ENCODE measurements at regions not wholly inside any gene's neighbourhood (a gene's known extent, or its start where the extent isn't known, plus 50 kb on each side); places are given as distances from the start of the nearest gene placed in this dataset.
"Not testable (repeated sequence)": the region's sequence is repeated elsewhere in the genome, so short reads cannot be mapped to it uniquely, and the experiment has no call there.

GRCh38 chr5:27845248-27845647, 806.9 kb upstream of the CDH9 start:
- no peaks in the 10 kb centered on the region for H3K4me1 Mint-ChIP-seq
- H3K4me3 Mint-ChIP-seq = no peak overlapping the region
- ATAC-seq = no peak
- no peak overlapping the region for H3K27ac Mint-ChIP-seq
- ChIA-PET POLR2A (no interaction called here), CTCF (no interaction called here)
- H3K36me3 Mint-ChIP-seq (ENCODE audit: low read depth) = no peaks in the 10 kb centered on the region
- peaks cover 24% of the 10 kb centered on the region for H3K9me3 Mint-ChIP-seq (ENCODE audit: low read depth)
- no peaks in the 10 kb centered on the region for H3K27me3 Mint-ChIP-seq
- intact Hi-C loops (cut with DNase I, micrococcal nuclease) = no loop called here
- no peak for DNase-seq

DNA sequence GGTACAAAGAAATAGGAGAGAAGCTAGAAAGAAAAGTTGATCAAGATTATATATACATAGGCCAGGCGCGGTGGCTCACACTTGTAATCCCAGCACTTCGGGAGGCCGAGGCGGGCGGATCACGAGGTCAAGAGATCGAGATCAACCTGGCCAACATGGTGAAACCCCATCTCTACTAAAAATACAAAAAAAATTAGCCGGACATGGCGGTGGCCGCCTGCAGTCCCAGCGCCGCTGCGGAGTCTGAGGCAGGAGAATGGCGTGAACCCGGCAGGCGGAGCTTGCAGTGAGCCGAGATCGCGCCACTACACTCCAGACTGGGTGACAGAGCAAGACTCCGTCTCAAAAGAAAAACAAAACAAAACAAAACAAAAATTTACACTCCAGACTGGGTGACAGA, 798.3 kb upstream of the CDH9 start:
- H3K4me1 Mint-ChIP-seq; H3K4me3 Mint-ChIP-seq; ATAC-seq; H3K36me3 Mint-ChIP-seq (ENCODE audit: low read depth); CTCF ChIA-PET; H3K27me3 Mint-ChIP-seq; POLR2A ChIA-PET; intact Hi-C loops (cut with DNase I, micrococcal nuclease); H3K27ac Mint-ChIP-seq; DNase-seq: not testable (repeated sequence)
- peaks cover 24% of the 10 kb centered on the region for H3K9me3 Mint-ChIP-seq (ENCODE audit: low read depth)

DNA sequence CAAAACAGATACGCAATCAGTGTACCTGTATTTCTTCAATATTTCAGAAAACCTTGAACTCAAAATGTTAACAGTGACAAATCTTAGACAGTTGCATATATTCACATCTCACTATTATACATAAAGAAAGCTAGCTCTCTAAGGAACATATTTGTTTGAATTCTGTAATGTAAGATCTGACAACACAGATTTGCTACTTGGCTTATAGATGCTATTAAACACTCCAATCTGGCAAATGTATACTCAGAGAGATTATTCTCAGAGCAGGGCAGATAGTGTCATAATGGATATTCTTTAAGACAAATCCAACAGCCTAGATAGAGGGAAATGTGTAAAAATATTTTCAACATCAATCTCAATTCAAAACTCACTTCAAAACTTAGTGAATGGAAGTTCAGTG, 794.5 kb upstream of the CDH9 start:
- no peaks in the 10 kb centered on the region for H3K27me3 Mint-ChIP-seq
- no peaks in the 10 kb centered on the region for H3K36me3 Mint-ChIP-seq (ENCODE audit: low read depth)

GRCh38 chr5:27830546-27830945, 792.2 kb upstream of the CDH9 start:
- H3K9me3 Mint-ChIP-seq (ENCODE audit: low read depth) = peaks cover 12% of the 10 kb centered on the region
- no peak overlapping the region for H3K4me3 Mint-ChIP-seq
- ChIA-PET POLR2A (no interaction called here), CTCF (no interaction called here)
- H3K36me3 Mint-ChIP-seq (ENCODE audit: low read depth) = no peaks in the 10 kb centered on the region
- DNase-seq = no peak
- no peaks in the 10 kb centered on the region for H3K27me3 Mint-ChIP-seq
- H3K4me1 Mint-ChIP-seq = no peaks in the 10 kb centered on the region
- intact Hi-C loops (cut with DNase I, micrococcal nuclease) = no loop called here
- ATAC-seq = no peak
- H3K27ac Mint-ChIP-seq = no peak overlapping the region

More for the DNA sequence above, 794.5 kb upstream of the CDH9 start:
- no peak overlapping the region for H3K4me3 Mint-ChIP-seq
- DNase-seq = no peak
- no peaks in the 10 kb centered on the region for H3K4me1 Mint-ChIP-seq
- ChIA-PET CTCF (no interaction called here), POLR2A (no interaction called here)
- peaks cover 19% of the 10 kb centered on the region for H3K9me3 Mint-ChIP-seq (ENCODE audit: low read depth)
- no peak for ATAC-seq
- intact Hi-C loops (cut with DNase I, micrococcal nuclease) = no loop called here
- no peak overlapping the region for H3K27ac Mint-ChIP-seq

DNA sequence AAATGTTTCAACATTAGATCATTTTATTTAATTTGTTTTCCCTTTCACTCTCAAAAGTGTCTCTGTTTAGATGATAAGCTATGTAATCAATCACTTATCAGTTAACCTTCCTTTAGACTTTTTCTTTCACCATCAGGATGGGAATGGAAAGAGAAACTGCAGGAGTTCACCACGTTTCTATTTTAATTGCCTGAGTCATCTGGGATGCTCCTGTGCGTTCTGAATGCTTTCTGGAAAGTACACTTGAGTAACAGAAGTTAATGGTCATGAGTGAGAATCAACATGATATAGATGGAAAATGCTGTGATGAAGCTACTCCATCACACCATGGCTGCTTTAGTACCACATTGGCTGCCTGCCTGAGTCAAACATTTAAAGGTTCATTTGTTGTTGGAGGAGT, 783.3 kb upstream of the CDH9 start:
- no peaks in the 10 kb centered on the region for H3K27me3 Mint-ChIP-seq
- H3K9me3 Mint-ChIP-seq (ENCODE audit: low read depth) = peaks cover 13% of the 10 kb centered on the region
- no peak for DNase-seq
- ChIA-PET POLR2A (no interaction called here), CTCF (no interaction called here)
- H3K27ac Mint-ChIP-seq = no peak overlapping the region
- intact Hi-C loops (cut with DNase I, micrococcal nuclease) = no loop called here
- H3K4me1 Mint-ChIP-seq = no peaks in the 10 kb centered on the region
- no peaks in the 10 kb centered on the region for H3K36me3 Mint-ChIP-seq (ENCODE audit: low read depth)
- H3K4me3 Mint-ChIP-seq = no peak overlapping the region
- no peak for ATAC-seq

GRCh38 chr5:27818888-27819287, 780.5 kb upstream of the CDH9 start:
- Mint-ChIP-seq H3K27ac (no peak overlapping the region), H3K9me3 (ENCODE audit: low read depth) (peaks cover 17% of the 10 kb centered on the region), H3K4me1 (no peaks in the 10 kb centered on the region), H3K4me3 (no peak overlapping the region), H3K36me3 (ENCODE audit: low read depth) (no peaks in the 10 kb centered on the region), H3K27me3 (no peaks in the 10 kb centered on the region)
- CTCF ChIA-PET = no interaction called here
- POLR2A ChIA-PET = no interaction called here
- DNase-seq = no peak
- intact Hi-C loops (cut with DNase I, micrococcal nuclease) = no loop called here
- no peak for ATAC-seq

DNA sequence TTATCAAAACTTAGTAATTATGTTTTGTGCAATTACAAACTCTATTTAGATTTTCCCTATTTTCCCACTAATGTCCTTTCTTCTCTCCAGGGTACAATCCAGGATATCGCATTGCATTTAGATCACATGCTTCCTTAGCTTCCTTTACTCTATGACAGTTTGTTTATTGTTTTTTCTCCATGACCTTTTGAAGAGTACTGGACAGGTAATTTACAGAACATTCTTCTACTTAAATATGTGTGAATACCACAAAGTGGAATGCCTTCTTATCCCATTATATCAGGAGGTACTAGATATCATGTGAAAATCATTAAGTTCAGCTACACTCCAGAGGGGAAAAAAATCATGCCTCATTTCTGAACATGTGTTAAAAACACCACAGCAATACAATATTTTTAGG, 776.6 kb upstream of the CDH9 start:
- H3K36me3 Mint-ChIP-seq (ENCODE audit: low read depth) = no peaks in the 10 kb centered on the region
- intact Hi-C loops (cut with DNase I, micrococcal nuclease) = no loop called here
- CTCF ChIA-PET = no interaction called here
- H3K4me3 Mint-ChIP-seq = no peak overlapping the region
- H3K4me1 Mint-ChIP-seq = no peaks in the 10 kb centered on the region
- POLR2A ChIA-PET = no interaction called here
- no peak overlapping the region for H3K27ac Mint-ChIP-seq
- no peak for ATAC-seq
- DNase-seq = no peak
- H3K27me3 Mint-ChIP-seq = no peaks in the 10 kb centered on the region
- peaks cover 21% of the 10 kb centered on the region for H3K9me3 Mint-ChIP-seq (ENCODE audit: low read depth)

GRCh38 chr5:27814286-27814685, 775.9 kb upstream of the CDH9 start:
- Mint-ChIP-seq H3K27me3 (no peaks in the 10 kb centered on the region), H3K4me1 (no peaks in the 10 kb centered on the region), H3K27ac (no peak overlapping the region), H3K9me3 (ENCODE audit: low read depth) (peaks cover 23% of the 10 kb centered on the region), H3K4me3 (no peak overlapping the region), H3K36me3 (ENCODE audit: low read depth) (no peaks in the 10 kb centered on the region)
- no peak for ATAC-seq
- ChIA-PET POLR2A (no interaction called here), CTCF (no interaction called here)
- no peak for DNase-seq
- intact Hi-C loops (cut with DNase I, micrococcal nuclease) = no loop called here

GRCh38 chr5:27810458-27810857, 772.1 kb upstream of the CDH9 start:
- Mint-ChIP-seq H3K9me3 (ENCODE audit: low read depth) (peaks cover 13% of the 10 kb centered on the region), H3K27ac (no peak overlapping the region), H3K4me1 (no peaks in the 10 kb centered on the region), H3K4me3 (no peak overlapping the region), H3K27me3 (no peaks in the 10 kb centered on the region), H3K36me3 (ENCODE audit: low read depth) (no peaks in the 10 kb centered on the region)
- ChIA-PET CTCF (no interaction called here), POLR2A (no interaction called here)
- DNase-seq (no peak), ATAC-seq (no peak)
- intact Hi-C loops (cut with DNase I, micrococcal nuclease) = no loop called here

GRCh38 chr5:27797220-27797619, 758.8 kb upstream of the CDH9 start:
- no peak for ATAC-seq
- no peak for DNase-seq
- Mint-ChIP-seq H3K27me3 (no peaks in the 10 kb centered on the region), H3K27ac (no peak overlapping the region), H3K9me3 (ENCODE audit: low read depth) (peaks cover 11% of the 10 kb centered on the region), H3K36me3 (ENCODE audit: low read depth) (no peaks in the 10 kb centered on the region), H3K4me1 (no peaks in the 10 kb centered on the region), H3K4me3 (no peak overlapping the region)
- ChIA-PET POLR2A (no interaction called here), CTCF (no interaction called here)
- intact Hi-C loops (cut with DNase I, micrococcal nuclease) = no loop called here

DNA sequence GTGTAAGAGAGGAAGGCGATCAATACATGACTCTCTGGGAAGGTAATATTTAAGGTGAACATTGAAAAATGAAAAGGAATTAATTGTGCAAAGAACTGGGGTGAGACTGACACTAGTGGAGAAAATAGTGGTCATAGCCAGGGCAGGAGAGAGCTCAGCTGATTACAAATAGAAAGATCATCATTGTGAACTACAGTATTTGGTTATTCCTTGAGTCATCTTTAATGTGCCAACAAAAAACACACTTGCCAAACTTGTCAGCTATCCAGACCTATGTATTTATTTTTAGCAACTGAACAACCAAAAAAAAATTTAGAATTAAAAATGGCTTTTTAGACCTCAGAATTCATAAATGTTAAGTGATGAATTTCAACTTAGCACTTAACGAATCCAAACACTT, 749.8 kb upstream of the CDH9 start:
- CTCF ChIA-PET = no interaction called here
- no peak overlapping the region for H3K27ac Mint-ChIP-seq
- no peaks in the 10 kb centered on the region for H3K36me3 Mint-ChIP-seq (ENCODE audit: low read depth)
- POLR2A ChIA-PET = no interaction called here
- no peak for DNase-seq
- intact Hi-C loops (cut with DNase I, micrococcal nuclease) = no loop called here
- H3K4me1 Mint-ChIP-seq = no peaks in the 10 kb centered on the region
- H3K9me3 Mint-ChIP-seq (ENCODE audit: low read depth) = peaks cover 8% of the 10 kb centered on the region
- no peak for ATAC-seq
- H3K27me3 Mint-ChIP-seq = no peaks in the 10 kb centered on the region
- H3K4me3 Mint-ChIP-seq = no peak overlapping the region

DNA sequence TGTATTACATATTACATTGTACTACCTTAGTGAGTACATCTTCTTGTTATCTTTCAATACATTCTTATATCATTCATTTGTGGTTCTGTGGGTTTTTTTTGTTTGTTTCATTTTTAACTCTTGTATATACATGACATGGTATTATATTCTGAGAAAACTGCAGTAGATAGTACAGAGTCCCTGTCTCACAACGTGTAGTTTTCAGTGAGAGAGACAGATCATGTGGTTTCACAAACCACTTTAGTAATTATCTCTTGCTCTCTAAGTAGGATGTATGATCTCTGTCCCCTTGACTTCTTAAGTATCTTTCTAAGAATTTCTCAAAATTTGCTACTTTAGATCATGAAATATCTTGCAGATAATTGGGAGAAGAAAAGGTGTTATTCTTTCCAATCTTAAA, 745.9 kb upstream of the CDH9 start:
- ATAC-seq = no peak
- no peaks in the 10 kb centered on the region for H3K27me3 Mint-ChIP-seq
- H3K27ac Mint-ChIP-seq = no peak overlapping the region
- H3K36me3 Mint-ChIP-seq (ENCODE audit: low read depth) = no peaks in the 10 kb centered on the region
- no peaks in the 10 kb centered on the region for H3K4me1 Mint-ChIP-seq
- CTCF ChIA-PET = no interaction called here
- POLR2A ChIA-PET = no interaction called here
- no peak overlapping the region for H3K4me3 Mint-ChIP-seq
- intact Hi-C loops (cut with DNase I, micrococcal nuclease) = no loop called here
- peaks cover 4% of the 10 kb centered on the region for H3K9me3 Mint-ChIP-seq (ENCODE audit: low read depth)
- no peak for DNase-seq

DNA sequence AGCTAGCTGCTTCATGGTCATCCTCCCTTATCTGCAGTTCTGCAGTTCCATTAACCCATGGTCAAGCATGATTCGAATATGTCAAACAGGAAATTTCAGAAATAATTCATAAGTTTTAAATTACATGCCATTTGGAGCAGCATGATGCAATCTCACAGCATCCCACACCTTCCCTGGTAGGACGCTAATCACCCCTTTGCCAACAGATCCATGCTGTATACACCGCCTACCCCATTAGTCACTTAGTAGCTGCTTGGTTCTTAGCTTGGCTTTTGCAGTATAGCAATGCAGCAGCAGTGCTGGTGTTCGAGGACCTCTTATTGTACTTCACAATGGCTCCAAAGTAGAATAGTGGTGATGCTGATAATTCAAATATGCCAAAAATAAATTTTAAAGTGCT, 739.7 kb upstream of the CDH9 start:
- DNase-seq (no peak), ATAC-seq (no peak)
- H3K4me3 Mint-ChIP-seq = no peak overlapping the region
- H3K36me3 Mint-ChIP-seq (ENCODE audit: low read depth) = no peaks in the 10 kb centered on the region
- POLR2A ChIA-PET = no interaction called here
- CTCF ChIA-PET = no interaction called here
- no peaks in the 10 kb centered on the region for H3K27me3 Mint-ChIP-seq
- H3K4me1 Mint-ChIP-seq = no peaks in the 10 kb centered on the region
- intact Hi-C loops (cut with DNase I, micrococcal nuclease) = no loop called here
- H3K9me3 Mint-ChIP-seq (ENCODE audit: low read depth) = peaks cover 8% of the 10 kb centered on the region
- no peak overlapping the region for H3K27ac Mint-ChIP-seq

All from activated CD4-positive, alpha-beta T cell treated with anti-CD3 and anti-CD28 coated beads for 36 hours (primary cell).